ENCODE measurements at regions not wholly inside any gene's neighbourhood (a gene's known extent, or its start where the extent isn't known, plus 50 kb on each side); places are given as distances from the start of the nearest gene placed in this dataset.
A peak's percentile ranks its signal among the peaks of the same experiment; 100 is the strongest.

DNA sequence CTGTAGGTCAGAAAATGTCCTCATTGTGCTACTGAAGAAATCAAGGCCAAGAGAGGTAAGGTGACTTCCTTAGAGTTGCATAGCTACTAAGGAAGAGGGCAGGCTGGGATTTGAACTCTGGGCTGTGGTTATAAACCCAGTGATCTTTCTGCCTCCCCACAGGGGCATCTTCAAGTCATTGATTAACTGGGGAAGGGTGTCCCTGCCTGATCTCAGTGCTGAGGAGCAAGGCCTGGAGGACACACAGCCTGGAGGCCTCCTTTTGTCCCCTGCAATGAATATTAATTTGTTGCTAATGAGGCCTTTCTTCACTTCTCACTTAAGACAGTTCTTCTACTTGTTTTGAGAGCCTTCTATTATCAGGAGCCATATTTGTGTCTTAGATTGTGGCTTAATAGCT is 83.8 kb downstream of the KATNIP start:
- no peaks in the 10 kb centered on the region for H3K4me1 Mint-ChIP-seq
- intact Hi-C loops (cut with micrococcal nuclease) = no loop called here
- H3K9me3 Mint-ChIP-seq = no peaks in the 10 kb centered on the region
- no peak overlapping the region for H3K4me3 ChIP-seq (replicated peaks in 1 of 3; ENCODE audit: low read depth in 2 of 3, low read length in 3 of 3)
- no peak overlapping the region for H3K27ac Mint-ChIP-seq
- peaks cover 34 to 44% of the 10 kb centered on the region in 2 donors for H3K36me3 Mint-ChIP-seq
- no peak overlapping the region for H2AFZ ChIP-seq (ENCODE audit: insufficient read depth, low read depth, low read length, poor library complexity, severe bottlenecking)
- peaks cover 0 to 2% (median 1%) of the 10 kb centered on the region in 3 donors for H3K27me3 Mint-ChIP-seq (ENCODE audit: low read depth in 3 of 3)
- peaks cover 13 to 50% of the 10 kb centered on the region in 2 donors for H3K36me3 ChIP-seq (replicated peaks in 1 of 2; ENCODE audit: control insufficient read depth in 1 of 2, insufficient read depth in 2 of 2, low read length in 2 of 2)
- H3K79me2 ChIP-seq (ENCODE audit: insufficient read depth, low read length) = no peaks in the 10 kb centered on the region
- no peak overlapping the region for H3K9ac ChIP-seq (ENCODE audit: insufficient read depth, low read length, poor library complexity, severe bottlenecking)
- H3K4me3 Mint-ChIP-seq = no peak overlapping the region
- no peaks in the 10 kb centered on the region for H3K27me3 ChIP-seq (ENCODE audit: control insufficient read depth in 2 of 2, insufficient read depth in 2 of 2, low read length in 2 of 2)
- H3K4me1 ChIP-seq (ENCODE audit: control insufficient read depth in 1 of 2, insufficient read depth in 2 of 2, low read length in 2 of 2) = no peaks in the 10 kb centered on the region
- no peaks in the 10 kb centered on the region for H4K20me1 ChIP-seq (ENCODE audit: insufficient read depth, low read length)
- no peaks in the 10 kb centered on the region for H3K9me3 ChIP-seq (replicated peaks in 1 of 2; ENCODE audit: control insufficient read depth in 1 of 2, insufficient read depth in 1 of 2, low read length in 2 of 2)
- no peak for DNase-seq
- H3K27ac ChIP-seq (ENCODE audit: low read depth in 1 of 2, low read length in 2 of 2) = no peak overlapping the region
- H3K4me2 ChIP-seq (replicated peaks; ENCODE audit: extremely low read depth, low read length, poor library complexity, severe bottlenecking) = no peak overlapping the region
- TF ChIP-seq CTCF (IDR thresholded peaks at IDR 0.05) = no peak

- Histone ChIP-seq H3K27me3 (ENCODE audit: control insufficient read depth in 2 of 2, insufficient read depth in 2 of 2, low read length in 2 of 2) (no peaks in the 10 kb centered on the region), H3K36me3 (replicated peaks in 1 of 2; ENCODE audit: control insufficient read depth in 1 of 2, insufficient read depth in 2 of 2, low read length in 2 of 2) (peaks cover 13 to 52% of the 10 kb centered on the region in 2 donors), H4K20me1 (ENCODE audit: insufficient read depth, low read length) (no peaks in the 10 kb centered on the region), H3K4me3 (replicated peaks in 1 of 3; ENCODE audit: low read depth in 2 of 3, low read length in 3 of 3) (no peak overlapping the region), H2AFZ (ENCODE audit: insufficient read depth, low read depth, low read length, poor library complexity, severe bottlenecking) (no peak overlapping the region), H3K79me2 (ENCODE audit: insufficient read depth, low read length) (no peaks in the 10 kb centered on the region), H3K9ac (ENCODE audit: insufficient read depth, low read length, poor library complexity, severe bottlenecking) (no peak overlapping the region), H3K4me2 (replicated peaks; ENCODE audit: extremely low read depth, low read length, poor library complexity, severe bottlenecking) (no peak overlapping the region), H3K27ac (ENCODE audit: low read depth in 1 of 2, low read length in 2 of 2) (no peak overlapping the region), H3K4me1 (ENCODE audit: control insufficient read depth in 1 of 2, insufficient read depth in 2 of 2, low read length in 2 of 2) (no peaks in the 10 kb centered on the region), H3K9me3 (replicated peaks in 1 of 2; ENCODE audit: control insufficient read depth in 1 of 2, insufficient read depth in 1 of 2, low read length in 2 of 2) (no peaks in the 10 kb centered on the region)
- H3K27ac Mint-ChIP-seq = peak overlapping the region in 2 of 7 donors; percentile 21 to 60
- peaks cover 0 to 2% (median 1%) of the 10 kb centered on the region in 3 donors for H3K27me3 Mint-ChIP-seq (ENCODE audit: low read depth in 3 of 3)
- peaks cover 3% of the 10 kb centered on the region for H3K4me1 Mint-ChIP-seq
- no peak for DNase-seq
- TF ChIP-seq CTCF (IDR thresholded peaks at IDR 0.05) = no peak
- H3K36me3 Mint-ChIP-seq = peaks cover 31 to 44% of the 10 kb centered on the region in 2 donors
- WGBS (ENCODE audit: insufficient coverage) = 78% methylated on average over 4 of the region's 8 CpGs
- intact Hi-C loops (cut with micrococcal nuclease) = no loop called here
- no peaks in the 10 kb centered on the region for H3K9me3 Mint-ChIP-seq
- H3K4me3 Mint-ChIP-seq = no peak overlapping the region
These were observed 84.8 kb downstream of the KATNIP start for GRCh38 chr16:27634779-27635178.

Measured in CD14-positive monocyte (primary cell).